Dermis blood vessel endothelial cell (primary cell): ENCODE measurements at regions not wholly inside any gene's neighbourhood (a gene's known extent, or its start where the extent isn't known, plus 50 kb on each side); places are given as distances from the start of the nearest gene placed in this dataset.

Source experiments
- DNase-seq: peaks from one replicate; pipeline ENCODE4 v3.0.0; 2010

GRCh38 chr1:4395676-4396075 lies 258.7 kb upstream of the AJAP1 start:
- DNase-seq, result no peak

GRCh38 chr1:4396551-4396950 lies 257.9 kb upstream of the AJAP1 start:
- DNase-seq, result no peak

GRCh38 chr1:4397196-4397595 lies 257.2 kb upstream of the AJAP1 start:
- DNase-seq, result no peak

DNA sequence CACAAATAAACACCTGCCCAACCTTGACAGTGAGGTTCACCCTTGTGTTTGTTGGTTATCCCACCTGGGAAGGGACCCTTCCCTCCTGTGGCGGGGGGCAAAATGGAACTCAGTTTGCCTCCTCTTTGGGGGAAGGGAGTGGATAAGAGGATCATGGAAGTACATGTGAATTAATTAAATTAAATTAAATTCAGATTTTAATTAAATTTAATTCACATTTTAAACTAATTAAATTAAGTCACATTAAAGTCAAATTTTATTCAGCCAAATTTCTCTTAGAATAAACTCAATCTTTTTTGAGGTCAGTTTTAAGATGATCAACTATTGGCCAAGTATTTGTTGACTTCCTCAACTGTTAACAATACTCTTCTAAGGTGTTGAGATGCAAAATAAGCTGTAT lies 252.4 kb upstream of the AJAP1 start:
- no peak for DNase-seq

DNA sequence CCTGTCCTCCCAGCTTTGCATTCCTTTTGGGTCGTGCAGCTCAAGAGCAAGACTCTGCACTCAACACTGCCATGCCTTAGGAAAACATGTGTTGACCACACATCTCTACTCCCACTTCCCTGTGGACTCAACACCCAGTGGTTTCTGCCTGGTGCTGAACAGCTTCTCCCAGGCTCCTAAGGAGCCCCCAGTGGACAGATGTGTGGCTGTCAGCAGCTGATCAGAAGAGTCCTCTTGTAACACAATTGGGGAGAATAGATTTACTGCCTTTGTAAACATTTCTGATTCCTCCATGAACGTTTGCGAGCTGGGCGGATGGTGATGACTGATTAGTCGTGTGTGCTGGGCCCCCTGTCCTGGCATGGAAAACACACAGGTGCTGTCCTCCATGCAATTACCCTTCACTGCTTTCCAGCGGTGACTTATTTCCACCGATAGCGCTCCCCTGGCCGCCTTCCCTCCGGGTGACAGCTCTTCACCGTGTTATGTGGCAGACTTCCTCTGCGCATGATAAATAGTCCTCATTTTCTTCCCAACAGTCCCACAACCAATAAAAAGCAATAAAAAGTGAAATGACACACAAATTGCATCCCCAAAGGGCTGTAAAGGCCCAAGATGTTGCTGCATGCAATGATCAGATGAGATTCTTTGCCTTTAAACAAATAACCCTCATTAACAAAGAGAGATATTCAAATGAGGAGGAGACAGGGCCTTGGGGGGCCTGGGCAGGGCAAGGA lies 249.4 kb upstream of the AJAP1 start:
- DNase-seq, result no peak

GRCh38 chr1:4407851-4408250 lies 246.6 kb upstream of the AJAP1 start:
- no peak for DNase-seq

- DNase-seq, result no peak
These were observed 246.0 kb upstream of the AJAP1 start for GRCh38 chr1:4408380-4408779.

GRCh38 chr1:4411862-4412261 lies 242.5 kb upstream of the AJAP1 start:
- no peak for DNase-seq

DNA sequence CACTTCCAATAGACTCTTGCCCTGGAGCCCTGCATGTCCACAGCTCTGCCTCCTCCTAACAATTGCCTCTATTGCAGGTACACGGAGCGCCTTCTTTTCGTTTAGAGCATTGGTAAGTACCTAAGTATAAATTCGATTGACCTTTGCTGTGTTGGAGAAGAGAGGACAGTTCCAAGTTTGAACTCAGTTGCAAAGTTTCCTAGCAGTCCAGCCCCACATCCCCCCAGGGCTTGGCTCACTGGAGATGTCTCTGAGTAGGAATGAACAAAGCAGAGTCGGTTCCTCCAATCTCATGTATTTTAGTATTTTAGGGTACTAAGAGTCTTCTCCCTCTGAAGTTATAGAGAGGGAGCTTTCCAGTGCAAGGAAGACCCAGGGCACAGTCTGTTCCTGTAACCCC lies 238.9 kb upstream of the AJAP1 start:
- no peak for DNase-seq

DNA sequence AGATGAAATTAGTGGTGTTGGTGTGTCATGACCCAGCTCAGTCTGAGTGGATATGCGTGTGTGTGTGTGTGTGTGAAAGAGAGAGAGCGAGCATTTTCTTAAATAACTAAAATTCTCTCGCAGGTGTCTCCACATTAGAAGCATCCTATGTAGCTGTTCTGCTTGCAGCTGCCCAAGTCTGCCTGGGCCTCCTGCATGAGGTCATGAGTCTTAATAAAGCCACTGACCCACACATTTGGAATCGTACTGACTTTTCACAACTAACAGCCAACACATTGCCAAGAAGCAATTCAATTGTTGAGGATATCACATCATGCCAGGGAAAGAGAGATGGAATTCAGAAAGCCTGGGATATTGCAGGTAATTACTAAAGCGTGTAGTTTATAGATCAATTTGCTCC lies 238.2 kb upstream of the AJAP1 start:
- DNase-seq, result no peak

DNA sequence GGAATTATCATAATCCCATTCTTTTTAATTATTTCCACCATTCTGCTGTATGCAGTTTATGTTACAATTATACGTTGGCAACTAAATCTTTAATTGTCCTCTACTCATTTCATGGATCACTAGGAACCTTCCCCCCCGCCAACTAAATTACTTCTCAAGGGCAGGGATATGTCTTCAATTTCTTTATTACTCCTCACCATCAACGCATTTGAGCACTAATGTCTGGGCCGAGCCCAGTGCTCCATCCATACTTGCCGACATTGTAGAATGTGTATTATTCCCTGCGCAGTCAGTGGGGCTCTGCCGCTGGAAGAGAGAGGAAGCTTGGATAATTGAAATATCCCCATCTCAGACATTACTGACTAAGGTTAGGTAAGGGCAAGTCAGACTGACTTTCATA lies 236.4 kb upstream of the AJAP1 start:
- DNase-seq, result no peak

GRCh38 chr1:4421986-4422385 lies 232.4 kb upstream of the AJAP1 start:
- no peak for DNase-seq

GRCh38 chr1:4422504-4423289 lies 231.7 kb upstream of the AJAP1 start:
- no peak for DNase-seq

DNA sequence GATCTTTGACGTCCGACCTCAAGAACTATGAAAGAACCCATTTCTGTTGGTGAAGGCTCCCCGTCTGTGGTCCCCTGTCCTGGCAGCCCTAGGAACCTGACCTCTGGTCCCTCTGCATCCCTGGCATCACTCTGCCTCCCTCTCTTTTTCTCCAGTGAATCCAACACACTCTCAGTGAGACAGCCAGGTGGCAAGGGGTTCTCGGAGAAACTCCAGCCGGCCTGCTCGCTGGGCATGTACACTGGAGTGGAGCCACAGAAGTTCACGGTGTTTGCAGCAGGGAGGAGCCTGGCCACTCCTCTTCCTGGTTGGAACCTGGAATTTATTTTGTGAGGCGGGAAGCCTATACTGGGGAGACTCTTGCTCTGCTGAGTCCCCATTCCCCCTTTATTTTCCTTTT lies 230.2 kb upstream of the AJAP1 start:
- no peak for DNase-seq

GRCh38 chr1:4424766-4425165 lies 229.6 kb upstream of the AJAP1 start:
- no peak for DNase-seq

DNA sequence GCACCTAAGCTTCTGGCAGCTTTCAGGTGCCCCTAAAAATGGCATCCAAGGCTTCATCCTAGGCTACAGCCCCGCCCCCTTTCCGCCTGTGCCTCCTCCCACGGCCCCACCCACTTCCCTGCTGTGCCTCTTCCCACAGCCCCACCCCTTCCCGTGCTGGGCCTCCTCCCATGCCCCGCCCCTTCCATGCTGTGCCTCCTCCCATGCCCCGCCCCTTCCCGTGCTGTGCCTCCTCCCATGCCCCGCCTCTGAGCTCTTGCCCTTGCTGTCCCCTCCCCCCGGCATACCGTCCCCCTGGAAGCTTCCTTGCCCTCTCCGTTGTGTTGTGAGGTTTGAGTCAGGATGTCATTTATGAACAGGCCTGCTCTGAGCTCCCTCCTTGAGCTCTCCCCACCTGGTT lies 228.5 kb upstream of the AJAP1 start:
- no peak for DNase-seq

- DNase-seq, result no peak
These were observed 225.7 kb upstream of the AJAP1 start for GRCh38 chr1:4428711-4429110.

DNA sequence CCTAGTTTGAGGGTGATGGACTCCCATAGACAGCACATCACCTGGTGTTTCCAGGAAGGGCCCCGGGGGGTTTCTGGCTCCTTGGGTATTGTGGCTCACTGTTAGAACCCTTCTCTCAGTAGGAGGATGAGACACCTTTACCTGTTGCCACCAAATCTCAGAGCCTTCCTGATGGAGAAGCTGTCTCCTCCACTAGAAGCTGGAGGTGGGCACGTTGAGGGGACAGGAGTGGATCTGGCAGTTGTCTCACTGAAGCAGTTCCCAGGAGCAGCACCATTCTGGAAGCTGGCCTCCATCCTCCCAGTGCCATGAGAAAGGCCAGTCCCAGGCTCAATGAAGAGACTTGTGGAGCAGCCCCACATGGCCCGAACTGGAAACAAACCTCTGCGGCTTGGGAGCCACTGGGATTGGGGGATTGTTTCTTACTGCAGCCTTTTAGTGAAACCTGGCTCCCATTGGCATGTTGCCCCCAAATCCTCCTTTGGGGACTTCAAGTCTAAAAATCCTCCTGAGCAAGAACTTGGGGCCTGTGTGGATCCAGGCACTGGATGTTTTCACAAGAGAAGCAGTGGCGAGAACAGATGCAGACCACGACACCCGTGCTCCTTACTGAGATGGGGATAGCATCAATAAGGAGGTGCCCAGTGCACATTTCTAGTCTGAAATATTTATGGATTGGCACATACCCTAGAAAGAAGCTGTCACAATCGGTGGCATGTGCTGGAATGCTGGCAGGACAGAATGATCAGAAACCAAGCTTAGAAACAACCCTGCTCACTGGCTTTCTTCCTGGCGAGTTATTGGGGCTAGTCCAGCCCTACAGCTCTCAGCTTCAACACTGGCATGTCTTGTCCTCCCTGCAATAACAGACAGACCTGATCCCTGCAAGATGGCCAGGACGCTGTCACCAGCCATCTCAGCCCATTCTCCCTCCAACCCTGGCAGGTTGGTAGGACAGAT lies 223.7 kb upstream of the AJAP1 start:
- DNase-seq, result no peak

- DNase-seq, result no peak
These were observed 222.9 kb upstream of the AJAP1 start for GRCh38 chr1:4431491-4431890.

- DNase-seq, result no peak
These were observed 221.3 kb upstream of the AJAP1 start for GRCh38 chr1:4433075-4433474.

GRCh38 chr1:4444086-4444485 lies 210.3 kb upstream of the AJAP1 start:
- DNase-seq, result no peak

DNA sequence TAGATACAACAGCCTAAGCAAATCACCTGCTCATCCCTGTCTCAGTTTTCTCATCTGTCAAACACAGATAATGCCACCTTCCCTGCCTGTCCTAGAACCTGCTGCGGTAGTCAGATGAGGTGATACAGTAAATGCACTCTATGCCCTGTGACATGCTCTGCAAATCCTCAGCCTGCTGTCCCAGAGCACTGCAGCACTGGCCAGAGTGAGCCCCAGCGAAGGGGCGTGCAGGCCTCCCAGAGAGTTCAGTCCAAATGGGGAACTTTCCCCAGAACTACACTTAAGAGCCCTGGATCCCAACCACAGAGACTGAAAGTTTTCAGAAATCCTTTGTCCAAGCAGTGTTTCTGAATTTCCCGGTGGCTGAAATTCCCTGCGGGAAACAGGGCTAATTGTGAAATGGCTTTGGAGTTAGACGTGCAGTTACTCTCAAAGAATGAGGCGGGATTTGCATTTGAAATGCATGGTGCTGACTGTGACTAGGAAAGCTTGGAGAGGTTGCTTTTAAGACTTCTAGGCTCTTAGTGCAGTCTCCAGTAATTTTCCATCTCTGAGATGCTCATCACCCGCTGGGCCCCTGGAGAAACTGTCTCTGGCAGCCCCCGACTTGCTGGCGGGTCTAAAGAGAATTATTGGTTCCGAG lies 206.5 kb upstream of the AJAP1 start:
- DNase-seq, result no peak

- no peak for DNase-seq
These were observed 204.4 kb upstream of the AJAP1 start for GRCh38 chr1:4449972-4450371.
